ENCODE measurements at regions not wholly inside any gene's neighbourhood (a gene's known extent, or its start where the extent isn't known, plus 50 kb on each side); places are given as distances from the start of the nearest gene placed in this dataset.

DNA sequence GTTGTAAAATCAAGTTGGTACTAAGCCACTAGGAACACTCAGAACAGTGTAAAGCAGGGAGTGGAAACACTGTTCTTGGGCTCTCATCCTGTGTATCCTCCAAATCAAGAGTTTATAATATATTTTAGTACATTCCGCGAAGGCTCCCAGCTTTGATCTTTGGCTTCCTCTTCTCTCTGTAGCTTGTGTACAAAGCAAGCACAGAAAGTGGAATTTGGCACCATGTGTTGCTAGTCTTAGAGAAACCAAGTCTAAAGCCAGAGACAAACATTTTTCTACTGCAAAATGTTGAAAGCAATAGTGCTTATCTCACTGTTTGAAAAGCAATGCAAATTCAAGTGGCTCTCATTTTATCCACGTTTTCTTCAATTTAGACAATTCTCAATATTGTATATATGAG is 1893.3 kb upstream of the WWC1 start:
- no peak overlapping the region for H3K4me2 ChIP-seq (ENCODE audit: low read depth, low read length)
- WGBS (ENCODE audit: low lambda C conversion rate), result 0% methylated on average over 3 of the region's 3 CpGs
- no peak overlapping the region for H3K4me3 ChIP-seq (replicated peaks in 1 of 3; ENCODE audit: insufficient read depth in 1 of 3, low read depth in 2 of 3, low read length in 3 of 3)
- no peaks in the 10 kb centered on the region for H4K20me1 ChIP-seq (ENCODE audit: insufficient read depth, low read length)
- intact Hi-C loops (cut with micrococcal nuclease; ENCODE audit: unreplicated experiment) (no loop called here), in situ Hi-C loops (cut with HindIII; ENCODE audit: extremely low pct_ligation_motif_present, low pct_unique_long_range_greater_than_20kb) (no loop called here)
- no peaks in the 10 kb centered on the region for H3K36me3 ChIP-seq (replicated peaks in 1 of 2; ENCODE audit: control insufficient read depth in 1 of 2, insufficient read depth in 2 of 2, low read length in 2 of 2)
- ChIA-PET CTCF (ENCODE audit: low intra/inter-chr PET ratio, low total read pairs) (no interaction called here), POLR2A (no interaction called here)
- H3K79me2 ChIP-seq (ENCODE audit: insufficient read depth, low read length), result no peaks in the 10 kb centered on the region
- ATAC-seq, result no peak
- H3K4me1 ChIP-seq (ENCODE audit: insufficient read depth, low read length), result no peaks in the 10 kb centered on the region
- peaks cover 87% of the 10 kb centered on the region for H3K9me3 ChIP-seq (ENCODE audit: low read length)
- no peak overlapping the region for H2AFZ ChIP-seq (ENCODE audit: low read length)
- no peak overlapping the region for H3K27ac ChIP-seq (ENCODE audit: extremely low read length, insufficient read depth, low read length)
- H3K27me3 ChIP-seq (ENCODE audit: control insufficient read depth in 1 of 2, insufficient read depth in 2 of 2, low read length in 2 of 2), result no peaks in the 10 kb centered on the region
- TF ChIP-seq RORA (CRISPR knock-in tag; IDR thresholded peaks at IDR 0.05), result no peak
- no peak for FAIRE-seq
- BruUV-seq (replicated peaks), result no TSS peak
- DNase-seq (ENCODE audit: low spot score), result no peak
- no peak overlapping the region for H3K9ac ChIP-seq (ENCODE audit: insufficient read depth, low read depth, low read length)

DNA sequence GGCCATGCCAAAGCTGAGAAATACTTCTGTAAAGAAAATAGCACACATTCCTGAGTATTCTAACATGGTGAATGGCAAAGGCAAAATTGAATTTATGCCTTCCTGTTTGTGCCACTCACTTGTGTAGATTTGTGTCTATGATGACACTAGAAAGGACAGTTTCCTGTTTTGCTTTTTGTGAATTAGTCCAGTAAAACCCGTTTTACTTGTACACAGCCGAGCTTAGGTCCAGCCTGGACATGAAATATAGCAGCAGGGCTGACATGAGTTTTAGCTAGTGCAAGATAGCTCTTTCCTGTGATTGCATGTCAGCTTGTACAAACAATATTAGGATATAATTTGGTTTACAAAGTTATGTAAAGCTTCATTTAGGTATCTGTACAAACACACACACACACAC is 1891.7 kb upstream of the WWC1 start:
- Histone ChIP-seq H3K4me2 (ENCODE audit: low read depth, low read length) (no peak overlapping the region), H3K9ac (ENCODE audit: insufficient read depth, low read depth, low read length) (no peak overlapping the region), H3K79me2 (ENCODE audit: insufficient read depth, low read length) (no peaks in the 10 kb centered on the region), H2AFZ (ENCODE audit: low read length) (no peak overlapping the region), H3K36me3 (replicated peaks in 1 of 2; ENCODE audit: control insufficient read depth in 1 of 2, insufficient read depth in 2 of 2, low read length in 2 of 2) (no peaks in the 10 kb centered on the region), H3K27ac (ENCODE audit: extremely low read length, insufficient read depth, low read length) (no peak overlapping the region), H3K4me3 (replicated peaks in 1 of 3; ENCODE audit: insufficient read depth in 1 of 3, low read depth in 2 of 3, low read length in 3 of 3) (no peak overlapping the region), H4K20me1 (ENCODE audit: insufficient read depth, low read length) (no peaks in the 10 kb centered on the region), H3K27me3 (ENCODE audit: control insufficient read depth in 1 of 2, insufficient read depth in 2 of 2, low read length in 2 of 2) (no peaks in the 10 kb centered on the region), H3K4me1 (ENCODE audit: insufficient read depth, low read length) (no peaks in the 10 kb centered on the region), H3K9me3 (ENCODE audit: low read length) (peaks cover 87% of the 10 kb centered on the region)
- intact Hi-C loops (cut with micrococcal nuclease; ENCODE audit: unreplicated experiment) (no loop called here), in situ Hi-C loops (cut with HindIII; ENCODE audit: extremely low pct_ligation_motif_present, low pct_unique_long_range_greater_than_20kb) (no loop called here)
- no peak for ATAC-seq
- ChIA-PET CTCF (ENCODE audit: low intra/inter-chr PET ratio, low total read pairs) (no interaction called here), POLR2A (no interaction called here)
- no TSS peak for BruUV-seq (replicated peaks)
- DNase-seq (ENCODE audit: low spot score), result no peak
- no peak for TF ChIP-seq ZMYM2 (CRISPR knock-in tag; IDR thresholded peaks at IDR 0.05)
- TF ChIP-seq KLF15 (CRISPR knock-in tag; IDR thresholded peaks at IDR 0.05; ENCODE audit: borderline replicate concordance), result no peak
- no peak for TF ChIP-seq ZBTB39 (CRISPR knock-in tag; IDR thresholded peaks at IDR 0.05)
- no peak for TF ChIP-seq ZNF256 (CRISPR knock-in tag; conservative IDR thresholded peaks at IDR 0.05)
- WGBS (ENCODE audit: low lambda C conversion rate), result 0% methylated on average over 2 of the region's 2 CpGs
- no peak for FAIRE-seq
